ENCODE measurements at regions not wholly inside any gene's neighbourhood (a gene's known extent, or its start where the extent isn't known, plus 50 kb on each side); places are given as distances from the start of the nearest gene placed in this dataset.
"Not testable (repeated sequence)": the region's sequence is repeated elsewhere in the genome, so short reads cannot be mapped to it uniquely, and the experiment has no call there.

GRCh38 chr2:241984658-241985057 lies 115.1 kb downstream of the RTP5 start:
- DNase-seq = no peak

- DNase-seq = peak; percentile 32
These were observed 115.8 kb downstream of the RTP5 start for GRCh38 chr2:241985161-241985985.

DNA sequence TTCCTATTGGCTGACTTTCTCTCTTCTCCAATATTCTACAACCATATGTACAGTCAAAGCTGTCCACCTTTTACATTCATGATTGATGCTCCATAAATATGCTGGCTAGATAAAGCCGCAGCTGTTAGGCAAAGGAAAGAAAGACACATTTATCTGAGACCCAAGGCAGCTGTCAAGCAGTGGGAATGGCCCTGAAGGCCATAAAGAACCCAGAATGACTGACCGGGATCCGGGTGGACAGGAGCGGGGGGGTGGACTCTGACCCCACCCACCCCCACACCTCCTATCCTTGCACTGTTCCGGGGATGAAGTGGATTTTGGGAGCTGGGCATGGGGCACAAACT lies 116.4 kb downstream of the RTP5 start:
- DNase-seq = no peak

DNA sequence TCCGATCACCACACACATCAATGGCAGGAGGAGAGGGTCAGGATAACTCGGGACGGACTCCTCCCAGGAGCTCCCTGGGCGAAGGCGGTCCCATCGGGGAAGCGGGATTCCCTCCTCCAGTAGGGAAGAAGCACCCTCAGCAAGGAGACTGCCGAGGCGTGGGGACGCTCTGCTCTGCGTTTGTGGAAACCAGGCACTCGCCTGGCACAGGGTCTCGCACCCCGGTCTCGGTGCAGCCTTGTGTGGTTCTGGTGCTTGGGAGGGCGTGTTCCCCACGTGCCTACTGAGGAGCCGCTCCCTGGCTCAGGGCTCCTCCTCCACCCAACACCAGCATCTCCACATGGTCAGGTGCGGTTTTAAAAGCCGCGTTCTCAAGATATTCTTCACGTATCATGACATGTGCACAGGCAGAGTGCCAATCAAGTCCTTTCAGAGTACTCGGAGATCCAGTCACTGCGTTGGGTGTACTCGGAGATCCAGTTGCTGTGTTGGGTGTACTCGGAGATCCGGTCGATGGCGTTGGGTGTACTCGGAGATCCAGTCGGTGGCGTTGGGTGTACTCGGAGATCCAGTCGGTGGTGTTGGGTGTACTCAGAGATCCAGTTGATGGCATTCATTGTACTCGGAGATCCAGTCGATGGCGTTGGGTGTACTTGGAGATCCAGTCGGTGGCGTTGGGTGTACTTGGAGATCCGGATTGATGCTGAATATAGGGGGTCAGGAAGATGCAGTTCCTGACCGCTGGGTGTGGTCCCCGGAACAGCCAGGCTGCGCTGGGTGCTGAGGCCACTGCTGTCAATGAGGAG lies 117.5 kb downstream of the RTP5 start:
- DNase-seq = no peak

DNA sequence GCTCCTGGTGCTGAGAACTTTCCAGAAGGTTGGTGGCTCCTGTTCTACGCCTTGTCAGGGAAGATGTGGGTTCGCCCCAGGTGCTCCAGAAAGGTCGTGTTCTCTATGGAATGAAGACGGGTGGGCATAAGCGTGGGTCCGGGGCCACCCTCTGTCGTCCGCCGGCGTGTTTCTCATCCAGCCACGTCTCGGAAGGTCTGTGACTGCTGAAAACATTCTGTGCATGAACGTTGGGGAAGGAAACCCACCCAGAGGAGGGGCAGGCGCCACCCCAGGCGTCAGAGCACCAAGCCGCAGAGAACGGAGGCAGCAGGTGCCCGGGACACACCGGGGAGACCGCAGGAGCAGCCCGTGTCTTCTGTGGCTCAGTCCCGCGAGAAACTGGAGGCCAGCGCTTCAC lies 118.2 kb downstream of the RTP5 start:
- no peak for DNase-seq

- DNase-seq = no peak
These were observed 118.6 kb downstream of the RTP5 start for GRCh38 chr2:241988146-241988545.

DNA sequence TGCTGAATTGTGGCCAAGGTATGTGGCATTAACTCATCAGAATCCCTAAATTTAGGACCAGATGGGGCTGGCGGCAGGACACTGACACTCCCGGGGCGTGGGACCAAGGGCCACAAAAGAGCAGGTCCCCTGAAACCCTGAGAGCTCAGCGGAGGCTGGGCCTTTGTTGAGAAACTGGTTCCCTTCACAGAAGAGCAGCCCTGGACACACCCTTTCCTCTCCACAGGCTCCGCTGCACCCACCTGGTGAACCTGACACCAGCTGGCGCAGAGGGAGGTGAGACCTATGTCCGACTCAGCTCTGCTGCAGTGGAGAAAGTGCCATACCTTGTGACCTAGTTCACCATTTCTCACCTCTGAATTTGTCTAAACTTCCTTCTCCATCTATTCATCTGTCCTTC lies 119.5 kb downstream of the RTP5 start:
- no peak for DNase-seq

GRCh38 chr2:241990466-241990865 lies 120.9 kb downstream of the RTP5 start:
- no peak for DNase-seq

DNA sequence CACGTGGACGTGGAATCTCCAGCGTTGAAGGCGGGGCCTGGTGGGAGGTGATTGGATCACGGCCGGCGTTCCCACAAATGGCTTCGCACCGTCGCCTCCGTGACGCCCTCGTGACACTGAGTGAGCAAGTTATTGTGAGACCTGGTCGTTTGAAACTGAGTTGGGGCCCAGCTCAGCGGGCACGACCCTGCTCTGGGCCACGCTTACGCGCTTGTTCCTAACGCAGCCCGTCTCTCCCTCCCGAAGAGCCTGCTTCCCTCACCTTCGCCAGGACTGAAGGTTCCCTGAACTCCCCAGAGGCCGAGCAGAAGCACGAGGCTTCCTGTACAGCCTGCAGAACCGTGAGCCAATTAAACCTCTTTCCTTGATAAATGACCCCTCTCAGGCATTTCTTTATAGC lies 121.8 kb downstream of the RTP5 start:
- DNase-seq = no peak

- no peak for DNase-seq
These were observed 123.2 kb downstream of the RTP5 start for GRCh38 chr2:241992753-241993152.

DNA sequence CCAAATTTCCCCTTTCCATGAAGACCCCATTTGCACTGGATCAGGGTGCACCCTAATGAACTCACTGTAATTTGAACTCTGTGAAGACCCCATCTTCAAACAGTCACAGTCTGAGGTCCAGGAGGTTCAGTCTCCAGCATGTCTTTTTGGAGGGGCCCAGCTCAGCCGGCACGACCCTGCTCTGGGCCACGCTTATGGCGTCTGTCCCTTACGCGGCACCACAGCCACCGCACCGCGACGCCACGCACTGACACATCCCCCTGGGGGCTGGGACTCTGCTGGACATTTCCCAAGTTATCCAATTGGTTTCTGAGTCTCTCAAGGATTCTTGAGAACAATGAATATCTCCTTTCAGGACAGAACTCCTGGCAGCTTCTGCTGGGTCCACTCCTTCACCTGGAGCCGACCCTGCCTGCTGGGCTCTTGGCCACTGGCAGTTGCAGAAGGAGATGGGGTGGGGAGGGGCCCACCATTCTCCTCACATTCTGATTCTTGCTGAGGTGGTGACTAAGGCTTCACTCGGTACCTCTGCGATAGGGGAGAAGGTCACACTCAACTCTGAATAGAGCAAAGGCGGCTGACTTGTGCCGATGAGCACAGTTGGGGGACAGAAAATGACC lies 124.0 kb downstream of the RTP5 start:
- no peak for DNase-seq

DNA sequence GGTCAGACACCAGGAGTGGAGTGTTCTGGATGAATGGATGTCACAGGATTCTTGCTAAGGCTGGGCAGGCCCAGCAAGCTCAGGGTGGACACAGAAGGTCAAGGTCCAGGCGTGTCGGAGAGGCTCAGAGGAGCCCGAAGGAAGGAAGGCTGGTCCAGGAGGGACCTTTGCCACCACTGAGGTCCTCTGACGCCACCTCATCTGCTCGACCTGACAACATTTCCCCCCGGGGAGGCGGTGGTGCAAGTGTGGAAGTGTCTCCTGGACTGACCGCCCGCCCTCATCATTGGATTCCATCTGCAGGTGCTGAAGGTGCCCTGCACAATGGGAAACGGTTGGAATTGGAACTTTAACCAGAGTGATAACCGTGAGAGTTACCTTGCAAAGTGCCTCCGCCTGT lies 124.6 kb downstream of the RTP5 start:
- DNase-seq = no peak

DNA sequence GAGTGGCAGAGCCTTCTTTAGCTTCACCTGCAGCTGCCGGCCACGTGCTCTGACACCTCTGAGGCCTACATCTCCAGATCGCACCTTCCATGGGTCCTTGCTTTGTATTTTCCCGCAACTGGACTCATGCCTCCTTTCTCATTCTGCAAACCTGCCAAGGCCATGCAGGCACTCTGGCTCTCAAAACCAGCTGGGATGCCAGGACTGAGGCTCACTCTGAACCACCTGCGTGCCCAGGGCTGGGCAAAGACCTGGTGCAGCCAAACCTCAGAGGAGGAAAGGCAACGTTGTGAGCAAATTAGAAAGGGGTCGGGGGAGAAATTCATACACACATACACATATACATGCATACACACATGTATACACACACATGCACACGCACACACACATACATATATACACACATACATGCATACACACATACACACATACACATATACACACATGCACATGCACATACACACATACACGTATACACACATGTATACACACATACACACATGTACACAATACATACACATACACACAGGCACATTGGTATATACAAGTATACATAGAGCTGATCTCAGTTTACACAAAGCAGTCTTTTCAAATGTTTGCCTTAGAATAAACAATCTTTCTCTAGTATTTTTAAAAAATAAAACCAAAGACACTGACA lies 125.2 kb downstream of the RTP5 start:
- DNase-seq = no peak

- DNase-seq = no peak
These were observed 126.6 kb downstream of the RTP5 start for GRCh38 chr2:241996100-241996499.

DNA sequence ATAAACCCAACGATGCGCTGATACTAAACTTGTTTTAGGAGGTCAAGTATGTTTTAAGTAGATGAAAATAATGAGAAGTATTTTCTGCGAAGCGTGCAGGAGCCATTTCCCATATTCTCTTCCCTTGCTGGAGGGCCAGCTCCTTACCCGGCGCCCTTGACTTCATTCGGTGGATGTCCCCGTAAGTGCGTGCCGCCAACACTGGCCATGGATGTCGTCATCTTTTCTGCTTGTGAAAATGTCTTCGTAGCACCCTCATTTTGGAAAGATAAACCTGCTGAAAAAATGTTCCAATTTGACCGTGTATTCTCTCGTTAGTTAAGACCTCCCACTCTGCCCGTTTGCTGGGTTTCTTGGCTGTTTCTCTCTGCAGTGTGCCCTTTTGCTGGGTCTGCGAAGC lies 127.5 kb downstream of the RTP5 start:
- no peak for DNase-seq

GRCh38 chr2:241999184-241999583 lies 129.7 kb downstream of the RTP5 start:
- no peak for DNase-seq

DNA sequence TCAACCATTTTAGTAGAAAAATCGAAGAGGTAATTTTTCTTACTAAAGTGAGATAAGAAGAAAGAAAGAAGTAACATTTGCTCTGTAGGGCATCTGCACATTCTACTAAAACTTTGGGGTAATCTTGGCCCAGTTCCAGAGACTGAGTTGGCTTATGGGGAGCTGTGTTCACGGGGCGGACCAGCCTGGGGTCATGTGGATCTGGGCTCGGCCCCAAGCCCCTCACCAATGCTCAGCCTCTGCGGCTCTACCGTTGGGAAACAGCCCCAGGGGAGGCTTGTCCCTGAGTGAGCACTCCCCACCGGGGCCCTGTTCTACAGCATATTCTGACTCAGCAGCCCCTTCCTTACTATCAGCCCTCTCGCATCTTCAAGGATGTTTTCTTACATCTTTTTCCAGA lies 132.3 kb downstream of the RTP5 start:
- no peak for DNase-seq

GRCh38 chr2:242002944-242003343 lies 133.4 kb downstream of the RTP5 start:
- DNase-seq = no peak

- DNase-seq = no peak
These were observed 134.8 kb downstream of the RTP5 start for GRCh38 chr2:242004223-242004901.

- DNase-seq = no peak
These were observed 135.3 kb downstream of the RTP5 start for GRCh38 chr2:242004902-242005230.

- DNase-seq = not testable (repeated sequence)
These were observed 136.6 kb downstream of the RTP5 start for GRCh38 chr2:242006091-242006634.

DNA sequence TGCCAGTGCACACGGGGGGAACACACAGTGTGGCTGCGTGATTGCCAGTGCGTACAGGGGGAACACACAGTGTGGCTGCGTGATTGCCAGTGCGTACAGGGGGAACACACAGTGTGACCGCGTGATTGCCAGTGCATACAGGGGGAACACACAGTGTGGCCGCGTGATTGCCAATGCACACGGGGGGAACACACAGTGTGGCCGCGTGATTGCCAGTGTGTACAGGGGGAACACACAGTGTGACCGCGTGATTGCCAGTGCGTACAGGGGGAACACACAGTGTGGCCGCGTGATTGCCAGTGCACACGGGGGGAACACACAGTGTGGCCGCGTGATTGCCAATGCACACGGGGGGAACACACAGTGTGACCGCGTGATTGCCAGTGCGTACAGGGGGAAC lies 139.4 kb downstream of the RTP5 start:
- not testable (repeated sequence) for DNase-seq

DNA sequence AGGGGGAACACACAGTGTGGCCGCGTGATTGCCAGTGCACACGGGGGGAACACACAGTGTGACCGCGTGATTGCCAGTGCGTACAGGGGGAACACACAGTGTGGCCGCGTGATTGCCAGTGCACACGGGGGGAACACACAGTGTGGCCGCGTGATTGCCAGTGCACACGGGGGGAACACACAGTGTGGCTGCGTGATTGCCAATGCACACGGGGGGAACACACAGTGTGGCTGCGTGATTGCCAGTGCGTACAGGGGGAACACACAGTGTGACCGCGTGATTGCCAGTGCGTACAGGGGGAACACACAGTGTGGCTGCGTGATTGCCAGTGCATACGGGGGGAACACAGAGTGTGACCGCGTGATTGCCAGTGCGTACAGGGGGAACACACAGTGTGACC lies 140.3 kb downstream of the RTP5 start:
- DNase-seq = not testable (repeated sequence)

All from activated gamma-delta T cell treated with Interleukin-2 at 50 U/mL for 16 hours (primary cell).